ENCODE measurements at regions not wholly inside any gene's neighbourhood (a gene's known extent, or its start where the extent isn't known, plus 50 kb on each side); places are given as distances from the start of the nearest gene placed in this dataset.

DNA sequence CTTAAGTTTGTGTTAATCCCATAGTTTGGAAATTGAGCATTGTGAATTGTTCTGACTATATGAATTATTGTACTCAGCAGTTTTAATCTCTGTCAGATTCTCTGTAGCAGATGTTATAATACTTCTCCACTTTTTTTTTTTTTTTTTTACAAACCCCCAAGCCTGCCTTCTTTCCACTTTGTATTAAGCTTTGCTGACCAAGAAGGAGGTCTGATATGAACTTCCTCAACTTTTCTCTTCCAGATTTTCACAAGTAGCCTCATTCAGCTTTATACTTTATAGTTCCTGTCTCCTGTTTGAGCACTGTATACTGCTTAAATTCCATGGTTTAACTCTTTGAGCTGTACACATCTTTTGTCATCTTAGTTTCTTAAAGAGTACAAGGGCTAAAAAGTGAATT, 105.0 kb downstream of the HAUS1 start:
- TF ChIP-seq, protein P1, sequence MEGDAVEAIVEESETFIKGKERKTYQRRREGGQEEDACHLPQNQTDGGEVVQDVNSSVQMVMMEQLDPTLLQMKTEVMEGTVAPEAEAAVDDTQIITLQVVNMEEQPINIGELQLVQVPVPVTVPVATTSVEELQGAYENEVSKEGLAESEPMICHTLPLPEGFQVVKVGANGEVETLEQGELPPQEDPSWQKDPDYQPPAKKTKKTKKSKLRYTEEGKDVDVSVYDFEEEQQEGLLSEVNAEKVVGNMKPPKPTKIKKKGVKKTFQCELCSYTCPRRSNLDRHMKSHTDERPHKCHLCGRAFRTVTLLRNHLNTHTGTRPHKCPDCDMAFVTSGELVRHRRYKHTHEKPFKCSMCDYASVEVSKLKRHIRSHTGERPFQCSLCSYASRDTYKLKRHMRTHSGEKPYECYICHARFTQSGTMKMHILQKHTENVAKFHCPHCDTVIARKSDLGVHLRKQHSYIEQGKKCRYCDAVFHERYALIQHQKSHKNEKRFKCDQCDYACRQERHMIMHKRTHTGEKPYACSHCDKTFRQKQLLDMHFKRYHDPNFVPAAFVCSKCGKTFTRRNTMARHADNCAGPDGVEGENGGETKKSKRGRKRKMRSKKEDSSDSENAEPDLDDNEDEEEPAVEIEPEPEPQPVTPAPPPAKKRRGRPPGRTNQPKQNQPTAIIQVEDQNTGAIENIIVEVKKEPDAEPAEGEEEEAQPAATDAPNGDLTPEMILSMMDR (IDR thresholded peaks at IDR 0.05; ENCODE audit: poor library complexity) = no peak
- TF ChIP-seq EZH2phosphoT487 (IDR thresholded peaks at IDR 0.05; ENCODE audit: low read depth, severe bottlenecking, unreplicated experiment) = no peak

All from hepatocyte (in vitro differentiated cells).